Upper lobe of left lung (tissue), 6 donors: ENCODE measurements at regions not wholly inside any gene's neighbourhood (a gene's known extent, or its start where the extent isn't known, plus 50 kb on each side); places are given as distances from the start of the nearest gene placed in this dataset.

Experiments used
- ATAC-seq, 2 donors: fragments of 200-7000 bp; cut with Tn5 transposase; one replicate each; pipeline ENCODE4 v1.9.1; 2022; ENCODE audit warnings: mild to moderate bottlenecking in 2 of 2, moderate library complexity in 2 of 2; ENCODE audit not compliant: low FRiP score in 2 of 2
- DNase-seq, 2 donors: peaks; one replicate each; pipeline ENCODE4 v3.0.0-alpha.2; 2019 to 2020
- H3K27ac ChIP-seq, 4 donors: fragments of 200-600 bp; sonication (generic); one replicate each; pipeline ENCODE4 v1.5.1; 2016 to 2019
- H3K27me3 ChIP-seq, 4 donors: fragments of 200-600 bp; sonication (generic); one replicate each; pipeline ENCODE4 v1.5.1; 2017 to 2019
- H3K36me3 ChIP-seq, 4 donors: fragments of 200-600 bp; sonication (generic); one replicate each; pipeline ENCODE4 v1.5.1; 2016 to 2019
- H3K4me1 ChIP-seq, 4 donors: fragments of 200-600 bp; sonication (generic); one replicate each; pipeline ENCODE4 v1.5.1; 2018 to 2019
- H3K4me3 ChIP-seq, 4 donors: fragments of 200-600 bp; sonication (generic); one replicate each; pipeline ENCODE4 v1.5.1; 2017 to 2019; ENCODE audit warnings: mild to moderate bottlenecking in 2 of 4, moderate library complexity in 1 of 4
- H3K9me3 ChIP-seq, 4 donors: fragments of 200-600 bp; sonication (generic); one replicate each; pipeline ENCODE4 v1.5.1; 2018 to 2019
- CTCF ChIP-seq, 6 experiments: fragments of 450-650 bp in 4 of 6; fragments of 200-600 bp in 2 of 6; sonication (generic) in 2 of 6; IDR thresholded peaks; one replicate each; pipeline ENCODE4 v1.5.1; 2016 to 2019; ENCODE audit warnings: antibody characterized with exemption in 6 of 6
- EP300 ChIP-seq, 4 donors: sonication (generic); formaldehyde crosslinking; IDR thresholded peaks; one replicate each; pipeline ENCODE4 v1.5.1; 2017; ENCODE audit warnings: antibody characterized with exemption in 4 of 4, control low read depth in 2 of 4
- POLR2A ChIP-seq, 4 donors: fragments of 450-650 bp; IDR thresholded peaks; one replicate each; pipeline ENCODE4 v1.5.1; 2016 to 2017; ENCODE audit warnings: antibody characterized with exemption in 4 of 4, mild to moderate bottlenecking in 2 of 4
- POLR2AphosphoS5 ChIP-seq, 2 donors: sonication (generic); formaldehyde crosslinking; IDR thresholded peaks; one replicate each; pipeline ENCODE4 v1.5.1; 2017; ENCODE audit warnings: antibody characterized with exemption in 2 of 2
- WGBS, 2 donors: methylation state at CpG; one replicate each; pipeline ENCODE4 v1.1.5; 2017 to 2018; 5-methylcytosine and 5-hydroxymethylcytosine counted together
- donor health status: DM: no; HTN: no; CAD: no; lungs with moderate emphysema.
- donor health status: DM: no; HTN: yes; CAD: no; lungs with severe emphysema.

GRCh38 chr2:8550937-8551621, 130.8 kb upstream of the ID2 start:
- Histone ChIP-seq H3K9me3 (no peaks in the 10 kb centered on the region), H3K36me3 (no peaks in the 10 kb centered on the region), H3K27me3 (no peaks in the 10 kb centered on the region), H3K27ac (no peak overlapping the region), H3K4me3 (no peak overlapping the region), H3K4me1 (peaks cover 0 to 9% (median 2%) of the 10 kb centered on the region in 4 donors)
- ATAC-seq (no peak), DNase-seq (no peak)
- no peak for TF ChIP-seq POLR2AphosphoS5 (IDR thresholded peaks at IDR 0.05)
- TF ChIP-seq CTCF (IDR thresholded peaks at IDR 0.05) = no peak
- no peak for TF ChIP-seq EP300 (IDR thresholded peaks at IDR 0.05)
- WGBS, 2 donors = 86 to 87% methylated on average over 14 of the region's 14 CpGs

- DNase-seq (no peak), ATAC-seq (no peak)
- Histone ChIP-seq H3K27ac (no peak overlapping the region), H3K4me3 (no peak overlapping the region), H3K4me1 (peaks cover 0 to 4% (median 0%) of the 10 kb centered on the region in 4 donors), H3K36me3 (no peaks in the 10 kb centered on the region), H3K27me3 (no peaks in the 10 kb centered on the region), H3K9me3 (no peaks in the 10 kb centered on the region)
- TF ChIP-seq POLR2AphosphoS5 (IDR thresholded peaks at IDR 0.05) (no peak), EP300 (IDR thresholded peaks at IDR 0.05) (no peak), POLR2A (IDR thresholded peaks at IDR 0.05) (no peak), CTCF (IDR thresholded peaks at IDR 0.05) (no peak)
- WGBS, 2 donors = 69 to 75% methylated on average over 8 of the region's 8 CpGs
Measured at GRCh38 chr2:8551622-8552074, 130.2 kb upstream of the ID2 start.

- Histone ChIP-seq H3K4me3 (no peak overlapping the region), H3K4me1 (no peaks in the 10 kb centered on the region), H3K27ac (no peak overlapping the region), H3K27me3 (no peaks in the 10 kb centered on the region), H3K36me3 (no peaks in the 10 kb centered on the region), H3K9me3 (no peaks in the 10 kb centered on the region)
- no peak for ATAC-seq
- no peak for TF ChIP-seq POLR2AphosphoS5 (IDR thresholded peaks at IDR 0.05)
- TF ChIP-seq EP300 (IDR thresholded peaks at IDR 0.05) = no peak
- TF ChIP-seq CTCF (IDR thresholded peaks at IDR 0.05) = no peak
- TF ChIP-seq POLR2A (IDR thresholded peaks at IDR 0.05) = no peak
- 90% methylated on average over 16 to 17 of the region's 17 CpGs for WGBS, 2 donors
- no peak for DNase-seq
Measured at GRCh38 chr2:8552293-8552801, 129.5 kb upstream of the ID2 start.

- no peak for ATAC-seq
- Histone ChIP-seq H3K9me3 (peaks cover 0 to 5% (median 0%) of the 10 kb centered on the region in 4 donors), H3K27me3 (no peaks in the 10 kb centered on the region), H3K4me1 (no peaks in the 10 kb centered on the region), H3K36me3 (no peaks in the 10 kb centered on the region), H3K4me3 (no peak overlapping the region), H3K27ac (no peak overlapping the region)
- no peak for TF ChIP-seq POLR2A (IDR thresholded peaks at IDR 0.05)
- TF ChIP-seq EP300 (IDR thresholded peaks at IDR 0.05) = no peak
- no peak for TF ChIP-seq CTCF (IDR thresholded peaks at IDR 0.05)
- no peak for DNase-seq
- WGBS, 2 donors = 82 to 90% methylated on average over 4 of the region's 4 CpGs
Measured at GRCh38 chr2:8553643-8554042, 128.2 kb upstream of the ID2 start.

DNA sequence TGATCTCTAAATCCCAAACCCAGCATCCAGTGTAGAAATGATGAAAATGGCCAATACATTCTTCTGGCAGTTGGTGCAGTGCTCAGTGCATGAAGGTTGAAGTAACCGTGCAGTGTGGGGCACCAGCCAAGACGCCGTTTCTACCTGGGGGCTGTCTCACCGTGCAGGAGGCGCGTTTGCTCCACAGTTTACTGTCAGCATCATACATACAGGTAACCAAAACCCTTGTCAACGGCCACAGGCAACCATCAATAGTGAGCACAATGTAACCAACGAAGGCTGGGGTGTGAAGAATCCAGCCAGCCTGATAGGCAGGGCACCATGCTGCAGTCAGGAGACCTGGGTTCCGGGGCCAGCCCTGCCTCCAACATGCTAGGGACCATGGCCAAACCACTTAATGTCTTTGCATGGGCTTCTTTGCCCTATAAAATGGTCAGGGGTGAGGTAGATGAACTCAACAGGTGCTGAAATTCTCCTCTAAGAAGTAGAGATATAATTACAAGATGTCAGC, 127.5 kb upstream of the ID2 start:
- DNase-seq (no peak), ATAC-seq (no peak)

More for the DNA sequence above, 127.5 kb upstream of the ID2 start:
- Histone ChIP-seq H3K27ac (no peak overlapping the region), H3K9me3 (peaks cover 0 to 11% (median 0%) of the 10 kb centered on the region in 4 donors), H3K36me3 (no peaks in the 10 kb centered on the region), H3K4me1 (no peaks in the 10 kb centered on the region), H3K4me3 (no peak overlapping the region), H3K27me3 (no peaks in the 10 kb centered on the region)
- no peak for TF ChIP-seq POLR2AphosphoS5 (IDR thresholded peaks at IDR 0.05)
- TF ChIP-seq CTCF (IDR thresholded peaks at IDR 0.05) = no peak
- TF ChIP-seq EP300 (IDR thresholded peaks at IDR 0.05) = no peak
- TF ChIP-seq POLR2A (IDR thresholded peaks at IDR 0.05) = no peak
- WGBS, 2 donors = 93% methylated on average over 2 to 9 of the region's 9 CpGs
